OCI-LY1 (cell line): ENCODE measurements at regions not wholly inside any gene's neighbourhood (a gene's known extent, or its start where the extent isn't known, plus 50 kb on each side); places are given as distances from the start of the nearest gene placed in this dataset.
A peak's percentile ranks its signal among the peaks of the same experiment; 100 is the strongest.

Source experiments
- H2AFZ ChIP-seq: fragments of 200-600 bp; sonication (generic), shearing (Covaris generic); 2 replicates; pipeline ENCODE4 v1.6.0; 2014; ENCODE audit warnings: antibody characterized with exemption, mild to moderate bottlenecking, low read length
- H3F3A ChIP-seq: fragments of 200-600 bp; sonication (generic), shearing (Covaris generic); 2 replicates; pipeline ENCODE4 v1.6.0; 2014; ENCODE audit warnings: mild to moderate bottlenecking, antibody characterized with exemption, low read length, moderate library complexity; ENCODE audit not compliant: insufficient read depth
- H3K27ac ChIP-seq: fragments of 200-600 bp; sonication (generic); 2 replicates; pipeline ENCODE4 v1.5.1; 2014; ENCODE audit warnings: low read length, mixed run types, mild to moderate bottlenecking, low read depth; ENCODE audit not compliant: poor library complexity, severe bottlenecking
- H3K27me3 ChIP-seq: fragments of 200-600 bp; sonication (generic); 2 replicates; pipeline ENCODE4 v1.6.0; 2014; ENCODE audit warnings: antibody characterized with exemption, mild to moderate bottlenecking, low read length, moderate library complexity; ENCODE audit not compliant: insufficient read depth
- H3K36me3 ChIP-seq: fragments of 200-600 bp; sonication (generic); 2 replicates; pipeline ENCODE4 v1.6.1; 2014; ENCODE audit warnings: mild to moderate bottlenecking, antibody characterized with exemption, low read length, moderate library complexity, mixed read lengths; ENCODE audit not compliant: insufficient read depth
- H3K4me1 ChIP-seq: fragments of 200-600 bp; sonication (generic); 2 replicates; pipeline ENCODE4 v1.5.1; 2014; ENCODE audit warnings: mild to moderate bottlenecking, low read length, moderate library complexity; ENCODE audit not compliant: insufficient read depth, severe bottlenecking
- H3K4me2 ChIP-seq: fragments of 200-600 bp; sonication (generic), shearing (Covaris generic); 2 replicates; pipeline ENCODE4 v1.6.1; 2014; ENCODE audit warnings: low read length
- H3K4me3 ChIP-seq: fragments of 200-600 bp; sonication (generic); 2 replicates; pipeline ENCODE4 v1.5.1; 2014; ENCODE audit warnings: low read length, low read depth, mild to moderate bottlenecking, mixed read lengths; ENCODE audit not compliant: poor library complexity, severe bottlenecking
- H3K79me2 ChIP-seq: fragments of 200-600 bp; shearing (Covaris generic); 2 replicates; pipeline ENCODE4 v1.6.1; 2016; ENCODE audit warnings: mixed run types, low read length, mixed read lengths; ENCODE audit not compliant: insufficient read depth
- H3K9ac ChIP-seq: fragments of 200-600 bp; sonication (generic), shearing (Covaris generic); 2 replicates; pipeline ENCODE4 v1.6.1; 2014; ENCODE audit warnings: mild to moderate bottlenecking, low read length, mixed read lengths
- H3K9me2 ChIP-seq: fragments of 200-600 bp; sonication (generic), shearing (Covaris generic); 2 replicates; pipeline ENCODE4 v1.6.1; 2014; ENCODE audit warnings: low read depth, mild to moderate bottlenecking, low read length, mixed read lengths
- H3K9me3 ChIP-seq: fragments of 200-600 bp; shearing (Covaris generic); 2 replicates; pipeline ENCODE4 v1.6.1; 2014; ENCODE audit warnings: low read length, mixed read lengths
- H4K20me1 ChIP-seq: fragments of 200-600 bp; sonication (generic), shearing (Covaris generic); 2 replicates; pipeline ENCODE4 v1.6.0; 2016; ENCODE audit warnings: mild to moderate bottlenecking, low read length; ENCODE audit not compliant: insufficient read depth
- EZH2 ChIP-seq: fragments of 200-600 bp; sonication (generic), shearing (Covaris generic); IDR thresholded peaks from 2 replicates; pipeline ENCODE4 v1.8.0; 2017; ENCODE audit warnings: borderline replicate concordance, mixed run types, mild to moderate bottlenecking, antibody characterized with exemption, low read length, moderate library complexity, mixed read lengths
- TF ChIP-seq, protein P1 (sequence below): fragments of 200-600 bp; sonication (generic), shearing (Covaris generic); IDR thresholded peaks from 2 replicates; pipeline ENCODE4 v1.5.1; 2017; ENCODE audit warnings: mild to moderate bottlenecking, antibody characterized with exemption, low read length, moderate library complexity, mixed read lengths

DNA sequence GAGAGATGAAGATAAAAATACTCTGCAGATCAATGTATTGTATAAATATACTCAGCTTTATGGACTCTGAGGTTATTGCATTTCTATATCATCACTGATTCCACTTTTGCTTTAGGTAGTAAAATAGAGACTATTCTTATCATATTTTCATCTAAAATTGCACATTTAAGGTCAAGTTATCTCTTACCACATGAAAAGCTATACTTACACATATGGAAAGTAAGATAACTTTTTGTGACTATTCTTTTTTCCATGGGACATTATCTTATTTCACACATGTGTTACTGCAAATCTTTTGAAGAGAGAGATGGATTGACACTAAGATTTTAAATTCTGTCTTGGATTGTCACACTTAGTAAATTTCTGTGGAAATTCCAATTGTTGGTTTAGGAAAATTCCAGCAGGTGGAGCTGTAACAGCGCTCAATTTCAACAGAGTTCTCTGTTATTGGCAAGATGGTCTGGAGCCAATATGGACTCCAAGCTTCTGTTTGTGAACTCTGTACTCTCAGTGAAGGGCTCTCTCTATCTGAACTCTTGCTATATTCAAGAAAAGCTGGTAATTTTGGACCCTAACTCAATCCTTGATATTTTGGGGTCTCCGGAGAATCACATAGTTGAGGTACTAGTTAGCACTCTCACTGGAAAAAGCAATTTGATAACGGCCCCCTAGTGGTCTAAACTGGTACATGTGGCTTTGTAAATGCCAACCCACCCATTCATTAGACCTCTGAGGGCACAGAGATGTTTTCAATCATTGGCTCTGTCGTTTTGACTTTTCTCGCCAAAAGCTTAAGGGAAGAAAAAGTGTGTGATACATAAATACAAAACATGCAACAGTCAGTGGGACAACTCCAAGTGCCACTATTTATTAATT is 429.7 kb downstream of the ETS1 start:
- Histone ChIP-seq H4K20me1 (no peaks in the 10 kb centered on the region), H3K4me3 (peak overlapping the region; percentile 40), H3K9me3 (no peaks in the 10 kb centered on the region), H3K9me2 (no peaks in the 10 kb centered on the region), H3K27ac (no peak overlapping the region), H3K79me2 (no peaks in the 10 kb centered on the region), H3K4me2 (peak overlapping the region; percentile 77), H2AFZ (peak overlapping the region; percentile 89; the same call in 1 of the 2 replicates), H3F3A (no peaks in the 10 kb centered on the region), H3K27me3 (no peaks in the 10 kb centered on the region), H3K36me3 (no peaks in the 10 kb centered on the region), H3K4me1 (no peaks in the 10 kb centered on the region), H3K9ac (no peak overlapping the region)
- no peak for TF ChIP-seq EZH2
- TF ChIP-seq, protein P1, sequence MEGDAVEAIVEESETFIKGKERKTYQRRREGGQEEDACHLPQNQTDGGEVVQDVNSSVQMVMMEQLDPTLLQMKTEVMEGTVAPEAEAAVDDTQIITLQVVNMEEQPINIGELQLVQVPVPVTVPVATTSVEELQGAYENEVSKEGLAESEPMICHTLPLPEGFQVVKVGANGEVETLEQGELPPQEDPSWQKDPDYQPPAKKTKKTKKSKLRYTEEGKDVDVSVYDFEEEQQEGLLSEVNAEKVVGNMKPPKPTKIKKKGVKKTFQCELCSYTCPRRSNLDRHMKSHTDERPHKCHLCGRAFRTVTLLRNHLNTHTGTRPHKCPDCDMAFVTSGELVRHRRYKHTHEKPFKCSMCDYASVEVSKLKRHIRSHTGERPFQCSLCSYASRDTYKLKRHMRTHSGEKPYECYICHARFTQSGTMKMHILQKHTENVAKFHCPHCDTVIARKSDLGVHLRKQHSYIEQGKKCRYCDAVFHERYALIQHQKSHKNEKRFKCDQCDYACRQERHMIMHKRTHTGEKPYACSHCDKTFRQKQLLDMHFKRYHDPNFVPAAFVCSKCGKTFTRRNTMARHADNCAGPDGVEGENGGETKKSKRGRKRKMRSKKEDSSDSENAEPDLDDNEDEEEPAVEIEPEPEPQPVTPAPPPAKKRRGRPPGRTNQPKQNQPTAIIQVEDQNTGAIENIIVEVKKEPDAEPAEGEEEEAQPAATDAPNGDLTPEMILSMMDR: peak; percentile 97

DNA sequence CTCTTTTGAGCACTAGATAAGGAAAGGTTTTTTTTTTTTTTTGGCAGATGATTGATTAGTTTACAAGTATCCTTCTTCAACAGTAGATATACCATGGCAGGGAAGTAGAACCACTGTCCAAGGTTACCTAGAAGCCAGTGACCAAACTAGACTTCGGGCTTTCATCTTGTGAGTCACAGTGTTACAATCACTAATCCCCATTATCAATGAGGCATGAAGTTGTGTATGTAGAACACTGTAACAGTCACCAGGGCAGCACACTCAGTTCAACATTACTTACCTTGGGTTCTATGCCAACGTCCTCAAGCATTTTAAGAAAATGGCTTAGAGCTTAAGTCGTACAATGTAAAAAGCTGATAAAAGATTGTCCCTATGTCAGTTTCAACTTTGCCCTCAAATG is 430.9 kb downstream of the ETS1 start:
- TF ChIP-seq EZH2: no peak
- TF ChIP-seq, protein P1: no peak
- no peaks in the 10 kb centered on the region for H3K79me2 ChIP-seq
- H3K4me2 ChIP-seq: no peak overlapping the region
- H3K9ac ChIP-seq: no peak overlapping the region
- H3K4me3 ChIP-seq: no peak overlapping the region
- no peaks in the 10 kb centered on the region for H3K27me3 ChIP-seq
- no peaks in the 10 kb centered on the region for H3K36me3 ChIP-seq
- H3K9me3 ChIP-seq: no peaks in the 10 kb centered on the region
- H3K9me2 ChIP-seq: no peaks in the 10 kb centered on the region
- no peak overlapping the region for H3K27ac ChIP-seq
- H4K20me1 ChIP-seq: no peaks in the 10 kb centered on the region
- H3F3A ChIP-seq: no peaks in the 10 kb centered on the region
- no peak overlapping the region for H2AFZ ChIP-seq
- H3K4me1 ChIP-seq: no peaks in the 10 kb centered on the region

DNA sequence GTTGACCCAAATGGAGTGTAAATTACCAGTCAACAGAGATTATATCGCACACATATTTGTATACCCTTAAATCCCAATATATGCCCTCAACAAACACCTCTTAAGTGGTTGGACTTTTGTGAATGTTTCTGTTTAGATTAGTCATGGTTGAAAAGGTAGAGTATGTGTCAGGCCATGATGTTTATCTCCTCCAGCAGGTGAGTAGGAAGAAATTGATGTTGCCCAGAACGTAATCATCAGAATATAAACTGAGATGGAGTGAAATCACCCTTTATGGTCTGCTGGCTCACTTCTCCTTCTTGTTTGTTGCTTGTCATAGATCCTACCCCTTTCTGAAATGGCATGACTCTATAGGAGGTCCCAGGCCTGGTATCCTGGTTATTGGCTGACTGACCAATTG is 431.8 kb downstream of the ETS1 start:
- no peaks in the 10 kb centered on the region for H4K20me1 ChIP-seq
- H3K36me3 ChIP-seq: no peaks in the 10 kb centered on the region
- H3K9ac ChIP-seq: no peak overlapping the region
- no peaks in the 10 kb centered on the region for H3K79me2 ChIP-seq
- no peak overlapping the region for H3K4me2 ChIP-seq
- no peaks in the 10 kb centered on the region for H3F3A ChIP-seq
- no peak overlapping the region for H3K27ac ChIP-seq
- H3K4me1 ChIP-seq: no peaks in the 10 kb centered on the region
- H3K9me3 ChIP-seq: no peaks in the 10 kb centered on the region
- TF ChIP-seq, protein P1: no peak
- TF ChIP-seq EZH2: no peak
- H3K27me3 ChIP-seq: no peaks in the 10 kb centered on the region
- H2AFZ ChIP-seq: no peak overlapping the region
- H3K4me3 ChIP-seq: no peak overlapping the region
- no peaks in the 10 kb centered on the region for H3K9me2 ChIP-seq
